ENCODE measurements at regions not wholly inside any gene's neighbourhood (a gene's known extent, or its start where the extent isn't known, plus 50 kb on each side); places are given as distances from the start of the nearest gene placed in this dataset.

GRCh38 chr1:238673561-238673960 lies 712.8 kb upstream of the CHRM3 start:
- no peak for ATAC-seq
- no peak for DNase-seq (ENCODE audit: low spot score)

- DNase-seq (ENCODE audit: low spot score) (no peak), ATAC-seq (no peak)
Observed at GRCh38 chr1:238672806-238673205, 713.6 kb upstream of the CHRM3 start.

GRCh38 chr1:238672262-238672661 lies 714.1 kb upstream of the CHRM3 start:
- ATAC-seq: no peak
- DNase-seq (ENCODE audit: low spot score): no peak

GRCh38 chr1:238664139-238664538 lies 722.2 kb upstream of the CHRM3 start:
- DNase-seq (ENCODE audit: low spot score) (no peak), ATAC-seq (no peak)

GRCh38 chr1:238660849-238661248 lies 725.5 kb upstream of the CHRM3 start:
- ATAC-seq (no peak), DNase-seq (ENCODE audit: low spot score) (no peak)

GRCh38 chr1:238658763-238659162 lies 727.6 kb upstream of the CHRM3 start:
- ATAC-seq (no peak), DNase-seq (ENCODE audit: low spot score) (no peak)

GRCh38 chr1:238653693-238654321 lies 732.6 kb upstream of the CHRM3 start:
- DNase-seq (ENCODE audit: low spot score) (no peak), ATAC-seq (no peak)

GRCh38 chr1:238652346-238652968 lies 733.9 kb upstream of the CHRM3 start:
- DNase-seq (ENCODE audit: low spot score) (no peak), ATAC-seq (no peak)

- ATAC-seq (no peak), DNase-seq (ENCODE audit: low spot score) (no peak)
Observed at GRCh38 chr1:238649200-238649599, 737.2 kb upstream of the CHRM3 start.

GRCh38 chr1:238648751-238649150 lies 737.6 kb upstream of the CHRM3 start:
- ATAC-seq (no peak), DNase-seq (ENCODE audit: low spot score) (no peak)

GRCh38 chr1:238648296-238648695 lies 738.1 kb upstream of the CHRM3 start:
- no peak for DNase-seq (ENCODE audit: low spot score)

GRCh38 chr1:238647877-238648276 lies 738.5 kb upstream of the CHRM3 start:
- ATAC-seq (no peak), DNase-seq (ENCODE audit: low spot score) (no peak)

More at GRCh38 chr1:238648296-238648695, 738.1 kb upstream of the CHRM3 start:
- ATAC-seq: no peak

- DNase-seq (ENCODE audit: low spot score) (no peak), ATAC-seq (no peak)
Observed at GRCh38 chr1:238642231-238642630, 744.1 kb upstream of the CHRM3 start.

- DNase-seq (ENCODE audit: low spot score): no peak
Observed at GRCh38 chr1:238639861-238640260, 746.5 kb upstream of the CHRM3 start.

GRCh38 chr1:238628110-238628509 lies 737.4 kb upstream of the ZP4 start:
- ATAC-seq (no peak), DNase-seq (ENCODE audit: low spot score) (no peak)

More at GRCh38 chr1:238639861-238640260, 746.5 kb upstream of the CHRM3 start:
- ATAC-seq: no peak

GRCh38 chr1:238624776-238625175 lies 734.1 kb upstream of the ZP4 start:
- DNase-seq (ENCODE audit: low spot score): no peak
- ATAC-seq: no peak

- no peak for ATAC-seq
- DNase-seq (ENCODE audit: low spot score): no peak
Observed at GRCh38 chr1:238621405-238621804, 730.7 kb upstream of the ZP4 start.

GRCh38 chr1:238619652-238620051 lies 728.9 kb upstream of the ZP4 start:
- DNase-seq (ENCODE audit: low spot score): no peak
- ATAC-seq: no peak

- ATAC-seq (no peak), DNase-seq (ENCODE audit: low spot score) (no peak)
Observed at GRCh38 chr1:238611406-238611805, 720.7 kb upstream of the ZP4 start.

GRCh38 chr1:238608144-238608543 lies 717.4 kb upstream of the ZP4 start:
- DNase-seq (ENCODE audit: low spot score) (no peak), ATAC-seq (no peak)

- ATAC-seq (no peak), DNase-seq (ENCODE audit: low spot score) (no peak)
Observed at GRCh38 chr1:238606896-238607295, 716.2 kb upstream of the ZP4 start.

GRCh38 chr1:238606457-238606856 lies 715.7 kb upstream of the ZP4 start:
- DNase-seq (ENCODE audit: low spot score): no peak
- ATAC-seq: no peak

- ATAC-seq: no peak
- DNase-seq (ENCODE audit: low spot score): no peak
Observed at GRCh38 chr1:238604357-238604756, 713.6 kb upstream of the ZP4 start.

Data from left lobe of liver (tissue), 2 donors.